ENCODE measurements at regions not wholly inside any gene's neighbourhood (a gene's known extent, or its start where the extent isn't known, plus 50 kb on each side); places are given as distances from the start of the nearest gene placed in this dataset.
"Not testable (repeated sequence)": the region's sequence is repeated elsewhere in the genome, so short reads cannot be mapped to it uniquely, and the experiment has no call there.

GRCh38 chr11:71176812-71177211 lies 75.6 kb downstream of the SHANK2 start:
- TF ChIP-seq, protein P1, sequence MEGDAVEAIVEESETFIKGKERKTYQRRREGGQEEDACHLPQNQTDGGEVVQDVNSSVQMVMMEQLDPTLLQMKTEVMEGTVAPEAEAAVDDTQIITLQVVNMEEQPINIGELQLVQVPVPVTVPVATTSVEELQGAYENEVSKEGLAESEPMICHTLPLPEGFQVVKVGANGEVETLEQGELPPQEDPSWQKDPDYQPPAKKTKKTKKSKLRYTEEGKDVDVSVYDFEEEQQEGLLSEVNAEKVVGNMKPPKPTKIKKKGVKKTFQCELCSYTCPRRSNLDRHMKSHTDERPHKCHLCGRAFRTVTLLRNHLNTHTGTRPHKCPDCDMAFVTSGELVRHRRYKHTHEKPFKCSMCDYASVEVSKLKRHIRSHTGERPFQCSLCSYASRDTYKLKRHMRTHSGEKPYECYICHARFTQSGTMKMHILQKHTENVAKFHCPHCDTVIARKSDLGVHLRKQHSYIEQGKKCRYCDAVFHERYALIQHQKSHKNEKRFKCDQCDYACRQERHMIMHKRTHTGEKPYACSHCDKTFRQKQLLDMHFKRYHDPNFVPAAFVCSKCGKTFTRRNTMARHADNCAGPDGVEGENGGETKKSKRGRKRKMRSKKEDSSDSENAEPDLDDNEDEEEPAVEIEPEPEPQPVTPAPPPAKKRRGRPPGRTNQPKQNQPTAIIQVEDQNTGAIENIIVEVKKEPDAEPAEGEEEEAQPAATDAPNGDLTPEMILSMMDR (conservative IDR thresholded peaks at IDR 0.05; ENCODE audit: low read length), result no peak
- no peak overlapping the region for H3K4me3 ChIP-seq (ENCODE audit: low read length)
- DNase-seq (ENCODE audit: low read depth), result no peak

- TF ChIP-seq, protein P1 (conservative IDR thresholded peaks at IDR 0.05; ENCODE audit: low read length), result no peak
- no peak overlapping the region for H3K4me3 ChIP-seq (ENCODE audit: low read length)
- DNase-seq (ENCODE audit: low read depth), result no peak
Measured at GRCh38 chr11:71173709-71174108, 78.7 kb downstream of the SHANK2 start.

GRCh38 chr11:71172680-71173079 lies 79.7 kb downstream of the SHANK2 start:
- no peak overlapping the region for H3K4me3 ChIP-seq (ENCODE audit: low read length)
- DNase-seq (ENCODE audit: low read depth), result no peak
- TF ChIP-seq, protein P1 (conservative IDR thresholded peaks at IDR 0.05; ENCODE audit: low read length), result no peak

DNA sequence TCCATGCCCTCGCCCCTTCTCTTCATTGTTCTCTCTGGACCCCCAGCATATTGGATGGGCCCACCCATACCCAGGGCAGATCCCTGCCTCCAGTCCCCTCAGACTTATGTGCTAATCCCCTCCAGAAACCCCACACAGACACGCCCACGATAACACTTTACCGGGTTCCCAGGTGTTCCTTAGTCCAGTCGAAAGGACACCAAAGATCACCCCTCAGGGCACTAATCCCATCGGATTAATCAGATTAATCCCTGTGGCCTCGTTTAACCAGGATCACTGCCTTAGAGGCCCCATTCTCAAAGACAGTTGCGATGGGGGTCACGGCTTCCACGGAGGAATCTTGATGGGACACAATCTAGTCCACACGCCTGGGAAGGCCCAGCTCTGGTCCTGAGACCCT lies 80.8 kb downstream of the SHANK2 start:
- no peak overlapping the region for H3K4me3 ChIP-seq (ENCODE audit: low read length)
- DNase-seq (ENCODE audit: low read depth), result no peak
- TF ChIP-seq, protein P1 (conservative IDR thresholded peaks at IDR 0.05; ENCODE audit: low read length), result no peak

DNA sequence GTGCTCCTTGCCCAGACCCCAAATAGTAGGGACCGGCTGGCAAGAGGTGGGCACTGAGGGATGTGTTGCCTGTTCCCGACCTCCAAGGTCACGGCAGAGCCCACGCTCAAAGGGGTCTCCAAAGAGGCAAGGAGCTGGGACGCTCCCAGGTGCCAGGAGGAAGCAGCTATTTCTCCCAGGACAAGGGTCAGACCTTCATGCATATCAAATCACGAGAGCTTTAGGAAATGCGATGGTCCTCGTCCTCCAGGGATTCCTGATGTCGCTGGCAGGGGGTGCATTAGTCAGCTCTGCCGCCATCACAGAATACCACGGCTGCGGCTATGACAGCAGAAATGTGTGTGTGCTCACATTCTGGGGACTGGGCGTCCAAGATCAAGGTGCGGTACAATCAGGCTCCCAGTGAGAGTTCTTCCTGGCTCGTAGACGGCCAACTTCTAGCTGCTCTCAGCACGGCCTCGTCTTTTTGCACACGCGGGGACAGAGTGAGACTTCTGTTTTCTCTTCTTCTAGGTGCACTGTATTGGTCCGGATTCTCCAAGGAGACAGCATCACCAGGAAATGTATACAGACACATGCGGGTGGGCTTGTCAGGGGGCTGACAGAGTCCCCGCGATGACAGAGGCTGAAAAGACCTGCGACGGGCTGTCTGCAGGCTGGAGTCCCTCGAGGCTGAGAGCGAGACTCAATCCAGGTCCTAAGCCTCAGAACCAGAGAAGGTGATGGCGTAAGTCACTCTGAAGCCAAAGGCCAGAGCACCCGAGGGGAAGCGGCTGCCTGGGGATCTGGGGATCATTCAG lies 81.6 kb downstream of the SHANK2 start:
- DNase-seq (ENCODE audit: low read depth), result no peak
- no peak overlapping the region for H3K4me3 ChIP-seq (ENCODE audit: low read length)
- TF ChIP-seq, protein P1 (conservative IDR thresholded peaks at IDR 0.05; ENCODE audit: low read length), result no peak

DNA sequence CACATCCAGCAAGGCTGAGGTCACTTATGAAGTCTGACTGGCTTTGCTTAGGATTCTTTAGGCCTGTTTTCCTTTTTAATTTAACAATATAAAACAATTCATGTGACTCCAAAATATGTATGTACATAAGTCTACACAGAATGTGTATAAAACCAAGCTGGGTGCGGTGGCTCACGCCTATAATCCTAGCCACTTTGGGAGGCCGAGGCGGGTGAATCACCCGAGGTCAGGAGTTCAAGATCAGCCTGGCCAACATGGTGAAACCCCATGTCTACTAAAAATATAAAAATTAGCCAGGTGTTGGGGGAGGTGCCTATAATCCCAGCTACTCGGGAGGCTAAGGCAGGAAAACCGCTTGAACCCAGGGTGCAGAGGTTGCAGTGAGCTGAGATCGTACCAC lies 83.1 kb downstream of the SHANK2 start:
- H3K4me3 ChIP-seq (ENCODE audit: low read length), result no peak overlapping the region
- TF ChIP-seq, protein P1 (conservative IDR thresholded peaks at IDR 0.05; ENCODE audit: low read length), result no peak
- no peak for DNase-seq (ENCODE audit: low read depth)

DNA sequence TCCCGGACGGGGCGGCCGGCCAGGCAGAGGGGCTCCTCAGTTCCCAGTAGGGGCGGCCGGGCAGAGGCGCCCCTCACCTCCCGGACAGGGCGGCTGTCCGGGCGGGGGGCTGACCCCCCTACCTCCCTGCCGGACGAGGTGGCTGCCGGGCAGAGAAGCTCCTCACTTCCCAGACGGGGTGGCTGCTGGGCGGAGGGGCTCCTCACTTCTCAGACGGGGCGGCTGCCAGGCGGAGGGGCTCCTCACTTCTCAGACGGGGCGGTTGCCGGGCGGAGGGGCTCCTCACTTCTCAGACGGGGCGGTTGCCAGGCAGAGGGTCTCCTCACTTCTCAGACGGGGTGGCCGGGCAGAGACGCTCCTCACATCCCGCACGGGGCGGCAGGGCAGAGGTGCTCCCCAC lies 84.6 kb downstream of the SHANK2 start:
- not testable (repeated sequence) for DNase-seq (ENCODE audit: low read depth); H3K4me3 ChIP-seq (ENCODE audit: low read length)

All from AG10803 (cell line).